OCI-LY7 (cell line): ENCODE measurements at regions not wholly inside any gene's neighbourhood (a gene's known extent, or its start where the extent isn't known, plus 50 kb on each side); places are given as distances from the start of the nearest gene placed in this dataset.
"Not testable (repeated sequence)": the region's sequence is repeated elsewhere in the genome, so short reads cannot be mapped to it uniquely, and the experiment has no call there.

Experiments
- CTCF ChIP-seq: fragments of 200-600 bp; sonication (generic); conservative IDR thresholded peaks from 2 replicates; pipeline ENCODE4 v1.5.1; 2014; ENCODE audit warnings: mild to moderate bottlenecking, antibody characterized with exemption, low read length, moderate library complexity, mixed read lengths
- EZH2phosphoT487 ChIP-seq: fragments of 200-600 bp; sonication (generic); IDR thresholded peaks from 2 replicates; pipeline ENCODE4 v1.6.1; 2018; ENCODE audit warnings: low read depth, borderline replicate concordance, mild to moderate bottlenecking, mixed run types, antibody characterized with exemption, low read length, moderate library complexity, mixed read lengths

GRCh38 chr17:77629284-77629683 lies 329.2 kb upstream of the TNRC6C start:
- not testable (repeated sequence) for TF ChIP-seq CTCF, EZH2phosphoT487
